ENCODE measurements at regions not wholly inside any gene's neighbourhood (a gene's known extent, or its start where the extent isn't known, plus 50 kb on each side); places are given as distances from the start of the nearest gene placed in this dataset.

GRCh38 chr3:38985581-38985980 lies 66.2 kb downstream of the SCN11A start:
- TF ChIP-seq EZH2 (IDR thresholded peaks at IDR 0.05) (no peak), CTCF (IDR thresholded peaks at IDR 0.05) (no peak)

All from neural progenitor cell (in vitro differentiated cells).